Right ventricle myocardium inferior (tissue), 1 donor: ENCODE measurements at regions not wholly inside any gene's neighbourhood (a gene's known extent, or its start where the extent isn't known, plus 50 kb on each side); places are given as distances from the start of the nearest gene placed in this dataset.

Experiments
- ATAC-seq: fragments of 200-7000 bp; cut with Tn5 transposase; one replicate; pipeline ENCODE4 v1.9.1; 2020; ENCODE audit warnings: mild to moderate bottlenecking, moderate library complexity
- DNase-seq: peaks from one replicate; pipeline ENCODE4 v3.0.0; 2021; ENCODE audit errors: missing footprints
- intact Hi-C: fragments of 100-400 bp; cut with DNase I; formaldehyde crosslinking; loops from one replicate; pipeline ENCODE4 v1.11.0; 2022
- donor health status: DM: no; HTN: yes; CAD: no; lungs with severe emphysema.

DNA sequence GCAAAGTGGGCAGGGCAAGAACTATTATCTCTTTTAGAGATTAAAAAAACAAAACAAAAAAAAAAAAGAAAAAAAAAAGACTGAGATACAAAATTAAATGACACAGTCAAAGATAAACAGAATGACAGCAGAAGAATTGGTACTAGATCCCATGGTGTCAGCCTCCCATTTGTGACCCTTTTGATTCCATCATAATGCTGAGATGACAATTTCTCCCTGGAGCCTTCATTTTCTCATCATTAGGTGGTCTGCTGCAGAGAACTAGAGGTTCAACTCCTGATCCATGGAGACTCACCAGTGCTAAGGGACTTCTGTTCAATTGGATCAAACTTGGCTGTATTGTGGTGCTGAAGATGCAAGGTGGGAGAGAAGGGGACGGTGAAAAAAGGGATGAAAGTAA lies 123.5 kb upstream of the SPDL1 start:
- DNase-seq = no peak
- ATAC-seq = no peak
- intact Hi-C loops = no loop called here

DNA sequence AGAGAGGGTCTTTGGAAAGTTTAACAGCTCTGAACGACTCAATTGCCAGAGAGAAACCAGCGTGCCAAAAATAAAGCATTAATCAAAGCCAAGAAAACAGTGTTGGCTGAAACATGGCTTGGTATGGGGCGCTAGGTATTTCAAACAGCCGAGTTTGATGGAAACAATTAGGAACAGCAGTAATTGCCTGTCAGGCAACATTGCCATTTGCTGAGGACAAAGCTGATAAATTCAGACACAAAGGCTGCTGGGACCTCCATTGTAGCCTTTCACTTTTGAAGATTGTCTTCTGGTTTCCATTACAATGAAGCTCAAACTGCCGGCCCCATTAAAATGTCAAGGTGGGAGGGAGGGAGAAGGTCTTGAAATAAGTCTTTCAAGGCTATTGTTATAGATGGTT lies 125.4 kb upstream of the SPDL1 start:
- intact Hi-C loops = no loop called here
- DNase-seq (no peak), ATAC-seq (no peak)

DNA sequence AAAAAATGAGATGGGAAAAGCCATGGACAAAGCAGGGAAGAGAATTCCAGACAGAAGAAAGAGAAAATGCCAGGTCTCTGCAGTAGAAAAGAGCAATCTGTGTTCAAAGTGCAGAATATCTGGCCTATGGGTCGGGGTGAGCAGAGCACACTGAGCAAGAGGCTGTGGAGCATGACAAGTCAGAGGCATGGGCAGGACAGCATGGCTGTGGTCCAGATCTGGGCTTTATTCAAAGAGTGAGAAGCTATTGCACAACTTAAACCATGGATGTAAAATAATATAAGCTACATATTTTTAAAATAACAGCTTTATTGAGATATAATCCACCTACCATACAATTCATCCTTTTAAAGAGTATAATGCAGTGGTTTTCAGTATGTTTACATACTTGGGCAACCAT lies 133.1 kb upstream of the SPDL1 start:
- DNase-seq (no peak), ATAC-seq (no peak)
- intact Hi-C loops = no loop called here

DNA sequence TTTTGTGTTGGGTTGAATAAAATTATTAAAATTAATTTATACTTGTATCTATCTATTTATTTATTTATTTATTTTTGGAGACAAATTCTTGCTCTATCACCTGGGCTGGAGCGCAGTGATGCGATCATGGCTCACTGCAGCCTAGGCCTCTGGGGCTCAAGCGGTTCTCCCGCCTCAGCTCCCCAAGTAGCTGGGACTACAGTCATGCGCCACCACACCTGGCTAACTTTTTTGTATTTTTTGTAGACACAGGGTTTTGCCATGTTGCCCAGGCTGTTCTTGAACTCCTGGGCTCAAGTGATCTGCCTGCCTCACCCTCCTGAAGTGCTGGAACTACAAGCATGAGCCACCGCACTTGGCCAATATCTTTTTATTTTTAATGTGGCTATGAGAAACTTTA lies 134.7 kb upstream of the SPDL1 start:
- ATAC-seq (no peak), DNase-seq (no peak)
- intact Hi-C loops = no loop called here

DNA sequence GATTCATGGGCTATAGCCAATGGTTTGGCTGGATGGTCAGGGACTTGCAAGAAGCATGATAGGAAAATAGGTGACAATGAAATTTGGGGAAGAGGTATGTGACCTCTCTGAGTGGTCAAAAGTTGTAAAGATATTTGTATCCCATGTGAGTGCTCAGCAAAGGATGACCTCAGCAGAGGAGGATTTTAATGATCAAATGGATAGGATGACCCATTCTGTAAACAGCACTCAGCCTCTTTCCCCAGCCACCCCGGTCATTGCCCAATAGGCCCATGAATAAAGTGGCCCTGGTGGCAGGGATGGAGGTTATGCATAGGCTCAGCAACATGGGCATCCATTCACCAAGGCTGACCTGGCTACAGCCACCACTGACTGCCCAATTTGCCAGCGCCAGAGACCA lies 138.4 kb upstream of the SPDL1 start:
- intact Hi-C loops = no loop called here
- DNase-seq = no peak
- ATAC-seq = no peak

DNA sequence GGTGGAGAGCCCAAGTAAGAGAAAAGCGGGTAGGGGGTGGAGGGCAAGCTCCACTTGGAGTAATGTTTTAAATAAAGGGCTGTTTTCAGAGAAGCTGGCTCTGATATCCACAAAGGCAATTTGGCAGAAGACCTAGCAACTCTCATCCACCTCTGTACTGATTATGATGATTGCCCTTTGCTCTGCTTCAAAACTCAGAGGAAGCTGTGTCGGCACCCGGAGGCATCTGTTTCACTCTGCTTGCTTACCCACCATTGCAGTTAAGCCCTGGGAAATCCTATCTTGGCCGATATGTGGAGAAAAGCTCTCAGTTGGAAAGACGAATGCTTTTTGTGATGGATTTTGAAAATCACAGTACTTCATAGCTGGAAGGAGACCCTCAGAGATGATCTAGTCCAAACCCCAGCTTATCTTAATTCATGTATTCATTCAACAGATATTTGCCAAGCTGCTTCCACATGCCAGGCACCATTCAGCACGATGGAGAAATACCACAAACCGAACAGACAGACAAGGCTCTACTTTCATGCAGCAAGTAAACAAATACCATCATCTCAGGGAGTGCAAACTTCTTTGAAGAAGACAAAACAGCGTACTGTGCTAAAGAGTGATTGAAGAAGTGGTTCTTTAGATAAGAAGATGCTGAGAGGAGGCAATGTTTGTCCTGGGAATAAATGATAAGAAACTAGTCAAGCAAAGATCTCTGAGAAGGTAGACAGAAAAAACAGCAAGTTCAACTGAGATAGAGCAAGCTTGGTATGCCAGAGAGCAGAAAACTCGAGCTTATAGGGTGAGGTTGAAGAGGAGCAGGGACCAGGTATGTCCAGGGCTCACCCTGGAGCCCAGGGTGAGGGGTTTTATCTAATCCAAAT lies 140.4 kb upstream of the SPDL1 start:
- ATAC-seq (peak; percentile 64), DNase-seq (no peak)
- intact Hi-C loops = no loop called here

DNA sequence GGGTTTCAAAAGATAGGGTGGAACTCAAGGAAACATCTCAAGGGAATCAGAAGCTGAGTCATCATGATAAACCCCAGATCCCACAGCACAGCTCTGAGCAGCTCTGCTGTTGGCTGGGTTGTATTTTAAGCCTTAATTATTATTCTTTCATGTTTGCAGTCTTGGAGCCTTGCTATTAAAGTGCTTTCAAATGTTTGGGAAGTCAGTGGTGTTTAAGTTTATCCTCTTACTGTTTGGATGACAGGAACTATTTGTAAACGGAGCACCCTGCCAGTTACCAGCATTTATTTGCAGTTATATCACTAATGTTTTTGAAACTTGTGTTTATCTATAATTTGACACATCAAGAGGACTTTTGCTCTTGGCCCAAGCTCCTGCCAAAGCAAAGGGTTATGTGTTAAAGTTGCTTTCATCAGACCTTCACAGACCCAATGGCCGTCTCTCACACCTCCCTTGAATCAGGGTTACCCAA lies 141.1 kb upstream of the SPDL1 start:
- intact Hi-C loops = no loop called here
- peak; percentile 66 for ATAC-seq
- DNase-seq = no peak

DNA sequence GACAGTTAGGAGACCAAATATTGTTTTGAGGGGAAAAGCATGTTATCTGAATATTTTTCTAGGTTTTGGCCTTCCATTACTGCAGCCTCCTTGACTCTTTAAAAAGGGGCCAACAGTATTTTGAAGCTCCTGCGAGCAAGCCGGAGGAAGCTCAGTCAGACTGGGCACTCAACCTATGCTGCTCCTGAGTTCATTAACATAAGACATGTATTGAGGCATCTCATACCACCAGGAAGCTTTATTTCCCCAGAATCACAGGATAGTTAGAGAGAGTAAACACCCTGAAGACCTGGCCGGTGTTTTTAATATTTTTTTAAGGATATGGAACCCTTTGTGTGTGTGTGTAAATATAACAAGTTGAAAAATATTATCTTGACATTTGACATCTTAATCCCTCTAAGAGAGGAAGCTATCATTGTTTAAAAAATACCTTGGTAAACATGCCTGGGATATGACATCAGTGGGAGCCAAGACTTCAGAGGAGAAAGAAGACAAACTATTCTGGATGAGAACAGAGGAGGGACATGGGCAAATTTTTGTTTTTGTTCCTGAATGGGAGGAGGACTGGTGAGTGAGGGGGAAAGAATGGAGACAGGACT lies 139.3 kb upstream of the SLIT3 start:
- DNase-seq (no peak), ATAC-seq (no peak)
- intact Hi-C loops = no loop called here

DNA sequence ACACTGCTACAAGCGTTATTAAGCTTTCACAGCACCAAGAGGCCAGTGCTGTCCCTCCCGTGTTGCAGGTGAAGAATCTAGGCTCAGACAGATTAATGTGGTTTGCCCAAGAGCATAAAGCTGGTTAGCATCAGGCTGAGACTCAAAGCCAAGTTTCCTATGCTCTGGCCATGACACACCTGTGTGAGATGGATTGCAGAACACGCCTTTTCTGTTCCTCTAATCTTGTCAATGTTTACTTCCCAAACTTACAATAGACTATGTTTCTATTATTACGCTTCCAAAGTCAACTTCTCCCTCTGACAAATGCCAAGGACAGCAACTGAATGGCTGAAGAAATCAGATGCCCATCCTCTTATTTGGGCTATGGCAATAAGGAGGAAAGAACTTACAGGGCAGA lies 138.4 kb upstream of the SLIT3 start:
- intact Hi-C loops = no loop called here
- no peak for ATAC-seq

DNA sequence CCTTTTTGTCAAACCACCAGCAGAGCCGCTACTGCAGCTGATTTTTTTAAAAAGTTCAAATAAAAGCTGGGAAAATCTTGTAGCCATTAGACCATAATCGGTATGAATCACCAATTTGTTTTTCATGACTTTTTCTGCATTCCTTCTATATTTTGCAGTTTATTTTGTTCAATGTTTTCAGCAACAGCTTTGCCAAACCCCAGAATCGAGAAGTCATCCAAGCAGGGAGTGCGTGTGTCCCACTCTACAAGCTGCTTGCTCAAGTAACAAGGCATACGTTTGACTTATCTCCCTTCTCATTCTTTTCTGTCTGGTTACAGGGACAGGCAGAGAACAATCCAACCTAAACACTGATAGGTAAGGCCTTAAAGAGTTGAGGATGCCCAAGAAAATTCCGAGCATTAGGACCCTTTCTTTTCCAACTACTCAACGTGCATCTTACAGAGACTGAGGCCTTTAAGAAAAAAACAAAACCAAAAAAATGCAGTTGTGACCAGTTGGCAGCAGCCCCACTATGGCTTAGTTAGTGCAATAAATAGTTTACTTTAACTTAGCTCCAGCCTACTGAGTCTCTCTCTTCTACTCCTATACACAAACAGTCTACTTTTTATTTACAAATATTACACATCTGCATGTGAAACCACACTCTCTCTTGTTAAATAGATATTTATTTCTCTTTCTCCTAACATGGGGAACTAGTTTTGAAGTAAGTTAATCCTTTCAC lies 134.7 kb upstream of the SLIT3 start:
- no peak for ATAC-seq

More for the DNA sequence above, 138.4 kb upstream of the SLIT3 start:
- no peak for DNase-seq

DNA sequence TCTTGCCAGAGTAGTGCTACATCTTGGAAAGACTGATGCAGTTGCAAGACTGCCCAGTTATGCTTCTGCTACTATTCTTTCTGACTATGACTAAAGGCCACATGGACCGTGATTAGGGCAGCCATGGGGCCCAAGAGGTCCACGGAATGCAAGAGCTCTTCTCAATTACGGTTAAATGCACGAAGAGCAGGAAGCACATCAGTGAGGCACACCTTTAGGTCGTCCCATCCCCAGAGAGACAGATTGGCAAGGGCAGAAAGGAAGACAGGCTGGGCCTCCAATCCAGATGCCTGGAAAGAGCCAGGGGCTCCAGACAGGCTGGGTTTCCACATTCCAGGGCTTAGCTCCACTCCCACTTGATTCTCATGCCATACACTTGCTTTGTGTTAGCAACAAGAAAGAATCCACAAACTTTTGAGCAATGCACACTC lies 132.3 kb upstream of the SLIT3 start:
- intact Hi-C loops = no loop called here
- DNase-seq (no peak), ATAC-seq (no peak)

More for the DNA sequence above, 134.7 kb upstream of the SLIT3 start:
- no peak for DNase-seq
- intact Hi-C loops = no loop called here

DNA sequence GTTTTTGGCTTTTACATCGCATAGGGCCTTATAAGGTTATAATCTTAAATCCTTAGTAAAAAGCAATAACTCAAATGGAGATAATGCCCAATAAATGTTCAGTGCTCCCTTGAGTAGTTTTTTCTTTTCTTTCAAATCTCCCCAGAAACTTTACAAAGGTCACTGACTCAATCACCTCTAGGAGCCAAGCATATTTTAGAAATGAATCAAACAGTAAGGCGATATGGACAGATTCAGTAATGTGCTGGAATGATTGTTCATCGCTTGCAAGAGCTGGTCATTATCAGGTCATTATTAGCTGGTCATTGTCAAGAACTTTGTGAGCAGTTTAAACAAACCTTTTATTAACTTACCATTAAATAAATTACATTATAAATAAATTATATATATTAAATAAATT lies 130.4 kb upstream of the SLIT3 start:
- intact Hi-C loops = no loop called here
- DNase-seq (no peak), ATAC-seq (no peak)

DNA sequence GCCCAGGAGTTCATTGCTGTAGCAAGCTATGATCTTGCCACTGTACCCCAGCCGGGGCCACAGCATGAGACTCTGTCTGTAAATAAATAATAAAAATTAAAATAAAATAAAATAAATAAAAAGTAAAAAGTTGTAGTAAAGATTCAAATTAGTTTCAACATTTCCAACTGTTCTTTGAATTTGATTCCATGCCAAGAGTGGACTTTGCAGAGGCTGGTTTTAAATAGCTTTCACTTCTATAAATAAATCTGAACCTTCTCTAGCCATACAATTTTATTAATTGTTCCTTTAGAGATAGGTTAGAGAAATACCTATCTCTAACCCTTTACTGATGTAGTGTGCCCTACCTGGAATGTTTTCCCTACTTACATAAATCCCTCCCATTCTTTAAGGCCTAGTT lies 129.7 kb upstream of the SLIT3 start:
- no peak for ATAC-seq
- DNase-seq = no peak
- intact Hi-C loops = no loop called here

DNA sequence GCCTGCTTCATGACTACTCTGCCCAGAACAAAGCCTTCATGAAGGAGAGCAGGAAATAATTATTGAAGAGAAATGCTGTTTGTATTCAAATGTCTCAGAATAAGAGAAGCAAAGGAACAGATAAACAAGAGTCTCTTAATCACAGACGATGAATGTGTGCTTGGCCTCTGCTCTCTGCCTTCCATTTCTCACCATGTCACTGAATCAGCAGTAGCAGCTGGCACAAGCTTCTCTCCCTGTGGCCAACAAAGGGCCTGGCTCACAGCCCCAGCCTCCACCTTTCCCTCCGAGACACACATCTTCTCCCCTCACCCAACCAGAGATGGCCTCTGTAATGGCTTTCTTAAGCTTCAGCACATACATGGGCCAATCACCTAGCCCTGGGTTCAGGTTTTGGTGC lies 128.1 kb upstream of the SLIT3 start:
- intact Hi-C loops = no loop called here
- DNase-seq (no peak), ATAC-seq (peak; percentile 67)

DNA sequence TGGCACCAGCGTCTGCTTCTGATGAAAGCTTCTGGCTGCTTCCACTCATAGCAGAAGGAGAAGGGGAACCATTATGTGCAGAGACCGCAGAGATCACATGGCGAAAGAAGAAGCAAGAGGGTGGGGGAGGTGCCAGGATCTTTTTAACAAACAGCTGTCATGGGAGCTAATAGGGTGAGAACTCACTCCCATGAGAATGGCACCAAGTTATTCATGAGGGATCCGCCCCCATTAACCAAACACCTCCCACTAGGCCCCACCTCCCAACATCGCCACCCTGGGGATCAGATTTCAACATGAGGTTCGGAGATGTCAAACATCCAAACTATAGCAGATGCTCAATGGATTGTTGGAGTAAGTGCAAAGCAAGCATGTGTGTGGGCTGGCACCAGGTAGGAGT lies 125.8 kb upstream of the SLIT3 start:
- DNase-seq (no peak), ATAC-seq (no peak)
- intact Hi-C loops = no loop called here

DNA sequence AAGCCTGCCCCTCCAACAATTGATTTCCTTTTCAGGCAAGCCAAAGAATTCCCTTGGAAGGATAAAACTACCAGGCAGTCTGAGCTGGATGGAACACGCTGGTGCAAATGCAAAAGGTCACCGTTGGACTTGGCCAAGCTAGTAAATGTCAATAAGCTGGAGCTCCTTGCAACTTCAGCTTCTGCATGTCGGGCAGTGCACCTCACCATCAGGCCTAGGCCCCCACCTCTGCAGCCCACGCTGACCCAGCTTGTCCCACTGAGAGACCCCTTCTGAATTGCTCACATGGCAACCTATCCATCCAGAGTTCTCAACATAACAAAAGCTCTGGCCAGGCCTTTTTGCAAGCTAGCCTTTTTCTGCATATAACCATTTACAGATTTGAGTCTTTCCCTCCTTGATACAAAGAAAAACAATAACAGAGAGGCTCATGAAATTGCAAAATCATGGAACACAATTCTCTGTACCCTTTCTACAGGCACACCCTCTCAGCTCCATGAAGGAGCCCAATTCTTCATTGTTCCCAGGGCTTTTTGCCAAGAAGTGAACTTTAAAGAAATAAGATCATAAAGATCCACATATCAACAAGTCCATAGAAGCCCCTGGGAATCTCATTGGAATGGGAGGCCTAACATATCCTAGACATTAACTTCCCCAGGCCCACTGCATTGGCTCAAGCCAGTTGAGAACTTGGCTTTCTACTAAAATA lies 123.9 kb upstream of the SLIT3 start:
- intact Hi-C loops = no loop called here
- DNase-seq (no peak), ATAC-seq (no peak)

DNA sequence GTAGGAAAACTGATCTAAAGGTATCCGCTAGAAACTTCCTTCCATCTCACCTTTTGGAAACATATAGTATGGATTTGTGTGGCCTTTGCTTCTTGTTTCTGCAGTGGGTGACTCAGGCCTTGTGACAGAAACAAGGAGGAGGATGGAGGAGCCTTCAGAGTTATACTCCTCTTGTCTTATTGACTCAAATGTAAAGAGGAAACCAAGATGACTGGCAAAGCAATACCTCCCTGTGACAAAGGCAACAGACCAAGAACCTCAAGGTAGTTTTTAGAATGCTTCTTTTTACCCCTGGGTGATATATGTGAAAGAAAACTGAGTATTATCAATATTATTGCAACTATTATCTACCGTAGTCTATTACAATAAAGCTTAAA lies 123.3 kb upstream of the SLIT3 start:
- ATAC-seq = no peak
- intact Hi-C loops = no loop called here
- DNase-seq = no peak

DNA sequence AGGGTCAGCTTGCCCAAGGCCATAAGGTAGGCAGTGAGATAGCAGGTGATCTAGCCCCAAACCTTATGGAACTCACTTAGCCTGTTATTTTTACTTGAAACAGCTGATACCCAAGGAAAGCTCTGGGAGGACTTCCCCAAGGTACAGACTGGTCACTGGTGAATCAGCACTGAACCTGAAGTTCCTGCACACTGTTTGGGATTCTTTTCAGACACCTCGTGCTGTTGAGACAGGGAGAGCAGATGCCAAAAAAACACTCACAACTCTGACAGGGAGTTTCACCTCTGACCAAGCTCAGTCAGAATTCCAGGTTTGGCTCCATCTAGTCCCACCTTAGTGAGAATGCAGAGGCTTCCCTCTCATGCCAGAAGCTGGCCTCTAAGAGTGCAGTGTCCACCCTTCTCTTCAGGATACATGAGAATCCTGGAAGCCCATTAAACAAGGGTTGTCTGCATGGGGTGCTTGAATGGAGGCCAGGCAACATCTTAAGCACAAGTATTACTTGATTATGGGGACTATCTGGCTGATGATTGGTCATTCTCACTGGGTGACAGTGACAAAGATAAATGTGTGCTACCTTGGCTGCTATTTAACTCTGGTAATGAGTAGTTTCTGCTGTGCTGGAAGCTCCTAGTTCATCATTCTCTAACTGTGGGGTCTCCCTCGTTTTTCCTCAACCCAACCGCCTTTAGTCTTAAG lies 122.8 kb upstream of the SLIT3 start:
- DNase-seq (no peak), ATAC-seq (peak; percentile 87)
- intact Hi-C loops = no loop called here

DNA sequence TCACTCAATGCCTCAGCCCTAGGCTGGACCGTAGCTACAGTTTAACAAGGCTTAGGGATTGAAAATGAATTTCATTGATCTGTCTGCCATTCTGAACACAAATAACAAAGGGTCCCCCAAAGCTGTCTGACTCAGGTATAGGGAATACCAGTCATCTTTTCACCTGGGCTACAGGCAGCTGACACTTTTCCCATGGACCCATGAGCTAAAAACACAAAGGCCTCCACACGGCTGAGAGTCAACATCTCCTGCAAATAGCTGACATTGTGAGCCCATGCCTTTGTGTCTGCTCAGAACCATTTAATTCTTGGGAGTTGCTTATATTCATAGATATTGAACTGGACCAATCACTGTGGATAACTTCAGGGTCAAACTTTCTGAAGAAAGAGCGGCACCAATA lies 121.1 kb upstream of the SLIT3 start:
- intact Hi-C loops = no loop called here
- DNase-seq = no peak
- ATAC-seq = no peak
